GM13977 (cell line): ENCODE measurements at regions not wholly inside any gene's neighbourhood (a gene's known extent, or its start where the extent isn't known, plus 50 kb on each side); places are given as distances from the start of the nearest gene placed in this dataset.

Experiments used
- DNase-seq: peaks from one replicate; pipeline ENCODE4 v3.0.0; 2012; ENCODE audit warnings: low spot score
- CTCF ChIP-seq: IDR thresholded peaks from 2 replicates; pipeline ENCODE4 v1.5.1; 2012; ENCODE audit warnings: mild to moderate bottlenecking, control low read depth; ENCODE audit not compliant: insufficient read depth; ENCODE audit errors: extremely low read depth, missing control alignments
- in situ Hi-C: fragments of 300-500 bp; cut with MboI; formaldehyde crosslinking; loops from one replicate; pipeline ENCODE4 v1.12.0; 2022; ENCODE audit warnings: low sequenced_read_pairs, low pct_unique_long_range_greater_than_20kb, mixed read lengths, inconsistent platforms; ENCODE audit not compliant: unreplicated experiment

GRCh38 chr15:69595009-69595791, 142.6 kb downstream of the RPLP1 start:
- DNase-seq: no peak
- in situ Hi-C loops: no loop called here

GRCh38 chr15:69597061-69597592, 144.5 kb downstream of the RPLP1 start:
- TF ChIP-seq CTCF: no peak
- in situ Hi-C loops: no loop called here
- DNase-seq: no peak

More at GRCh38 chr15:69595009-69595791, 142.6 kb downstream of the RPLP1 start:
- TF ChIP-seq CTCF: no peak

- TF ChIP-seq CTCF: no peak
- in situ Hi-C loops: no loop called here
These were observed 146.7 kb downstream of the RPLP1 start for GRCh38 chr15:69599271-69599670.

GRCh38 chr15:69600556-69601085, 148.0 kb downstream of the RPLP1 start:
- no peak for DNase-seq
- no peak for TF ChIP-seq CTCF
- in situ Hi-C loops: no loop called here

More at GRCh38 chr15:69599271-69599670, 146.7 kb downstream of the RPLP1 start:
- DNase-seq: no peak

- in situ Hi-C loops: no loop called here
- TF ChIP-seq CTCF: no peak
- DNase-seq: no peak
These were observed 149.3 kb downstream of the RPLP1 start for GRCh38 chr15:69601711-69602504.

- in situ Hi-C loops: no loop called here
- no peak for TF ChIP-seq CTCF
- no peak for DNase-seq
These were observed 150.3 kb downstream of the RPLP1 start for GRCh38 chr15:69602921-69603320.
